Activated CD8-positive, alpha-beta T cell treated with anti-CD3 and anti-CD28 coated beads for 36 hours (primary cell): ENCODE measurements at regions not wholly inside any gene's neighbourhood (a gene's known extent, or its start where the extent isn't known, plus 50 kb on each side); places are given as distances from the start of the nearest gene placed in this dataset.

Source experiments
- ATAC-seq: fragments of 200-7000 bp; cut with Tn5 transposase; one replicate; pipeline ENCODE4 v1.10.0; 2021; ENCODE audit warnings: mild to moderate bottlenecking, moderate library complexity
- CTCF ChIA-PET: fragments of 350-600 bp; sonication (Branson Sonifier 250); formaldehyde crosslinking; loops from one replicate; lab custom pipeline; 2021; ENCODE audit warnings: antibody characterized with exemption; lab: Charles Lee
- POLR2A ChIA-PET: fragments of 350-600 bp; sonication (Branson Sonifier 250); formaldehyde crosslinking; loops from one replicate; lab custom pipeline; 2021; ENCODE audit warnings: antibody characterized with exemption; lab: Charles Lee
- DNase-seq: peaks from one replicate; pipeline ENCODE4 v3.0.0-alpha.2; 2020
- H3K27ac Mint-ChIP-seq: one replicate; pipeline ENCODE4 v1.8.0; 2021; ENCODE audit warnings: mild to moderate bottlenecking, mixed read lengths
- H3K27me3 Mint-ChIP-seq: one replicate; pipeline ENCODE4 v1.8.0; 2021; ENCODE audit warnings: mixed read lengths
- H3K36me3 Mint-ChIP-seq: one replicate; pipeline ENCODE4 v1.8.0; 2021; ENCODE audit warnings: low read depth, mixed read lengths
- H3K4me1 Mint-ChIP-seq: one replicate; pipeline ENCODE4 v1.8.0; 2021; ENCODE audit warnings: low read depth, mixed read lengths
- H3K4me3 Mint-ChIP-seq: one replicate; pipeline ENCODE4 v1.8.0; 2021; ENCODE audit warnings: mild to moderate bottlenecking, moderate library complexity, mixed read lengths
- H3K9me3 Mint-ChIP-seq: one replicate; pipeline ENCODE4 v1.8.0; 2021; ENCODE audit warnings: mixed read lengths
- CTCF ChIP-seq: fragments of 200-600 bp; IDR thresholded peaks from one replicate; pipeline ENCODE4 v1.8.0; 2022; ENCODE audit warnings: antibody characterized with exemption, mild to moderate bottlenecking
- intact Hi-C: fragments of 100-400 bp; cut with micrococcal nuclease; formaldehyde crosslinking; loops from one replicate; pipeline ENCODE4 v1.10.0; 2022

- ChIA-PET POLR2A (no interaction called here), CTCF (no interaction called here)
- ATAC-seq = no peak
- H3K27ac Mint-ChIP-seq = no peak overlapping the region
- intact Hi-C loops = no loop called here
- peaks cover 15% of the 10 kb centered on the region for H3K36me3 Mint-ChIP-seq
- H3K4me3 Mint-ChIP-seq = no peak overlapping the region
- H3K4me1 Mint-ChIP-seq = peaks cover 7% of the 10 kb centered on the region
- TF ChIP-seq CTCF = no peak
- no peak for DNase-seq
- H3K9me3 Mint-ChIP-seq = peaks cover 17% of the 10 kb centered on the region
- no peaks in the 10 kb centered on the region for H3K27me3 Mint-ChIP-seq
Measured at GRCh38 chr2:144094408-144095151, 425.3 kb downstream of the ZEB2 start.

GRCh38 chr2:144091622-144092021 lies 428.3 kb downstream of the ZEB2 start:
- peaks cover 15% of the 10 kb centered on the region for H3K4me1 Mint-ChIP-seq
- peaks cover 32% of the 10 kb centered on the region for H3K36me3 Mint-ChIP-seq
- no peak for TF ChIP-seq CTCF
- peaks cover 21% of the 10 kb centered on the region for H3K9me3 Mint-ChIP-seq
- no peak for ATAC-seq
- intact Hi-C loops = no loop called here
- H3K27me3 Mint-ChIP-seq = no peaks in the 10 kb centered on the region
- H3K4me3 Mint-ChIP-seq = no peak overlapping the region
- H3K27ac Mint-ChIP-seq = no peak overlapping the region
- CTCF ChIA-PET = interaction anchor here (1.1 kb wide), 1 partner anchor 240 kb away, joined by 3 read pairs; no protein-coding TSS in a partner anchor
- POLR2A ChIA-PET = no interaction called here
- DNase-seq = no peak

- ChIA-PET CTCF (no interaction called here), POLR2A (no interaction called here)
- H3K27ac Mint-ChIP-seq = no peak overlapping the region
- H3K9me3 Mint-ChIP-seq = peaks cover 11% of the 10 kb centered on the region
- no peaks in the 10 kb centered on the region for H3K27me3 Mint-ChIP-seq
- DNase-seq = no peak
- H3K4me3 Mint-ChIP-seq = no peak overlapping the region
- peaks cover 19% of the 10 kb centered on the region for H3K4me1 Mint-ChIP-seq
- no peak for TF ChIP-seq CTCF
- H3K36me3 Mint-ChIP-seq = peaks cover 21% of the 10 kb centered on the region
- no peak for ATAC-seq
- intact Hi-C loops = no loop called here
Measured at GRCh38 chr2:144088863-144089262, 431.1 kb downstream of the ZEB2 start.

- Mint-ChIP-seq H3K27me3 (no peaks in the 10 kb centered on the region), H3K36me3 (peaks cover 22% of the 10 kb centered on the region), H3K27ac (peak overlapping the region; percentile 48), H3K4me1 (peaks cover 19% of the 10 kb centered on the region), H3K4me3 (no peak overlapping the region), H3K9me3 (peaks cover 8% of the 10 kb centered on the region)
- intact Hi-C loops = no loop called here
- POLR2A ChIA-PET = no interaction called here
- peak; percentile 61 for ATAC-seq
- DNase-seq = no peak
- TF ChIP-seq CTCF = no peak
- CTCF ChIA-PET = no interaction called here
Measured at GRCh38 chr2:144086965-144087364, 433.0 kb downstream of the ZEB2 start.

GRCh38 chr2:144085016-144085415 lies 434.9 kb downstream of the ZEB2 start:
- DNase-seq = no peak

More at GRCh38 chr2:144085016-144085415, 434.9 kb downstream of the ZEB2 start:
- Mint-ChIP-seq H3K27ac (no peak overlapping the region), H3K27me3 (no peaks in the 10 kb centered on the region), H3K36me3 (peaks cover 22% of the 10 kb centered on the region), H3K4me1 (peaks cover 20% of the 10 kb centered on the region), H3K4me3 (no peak overlapping the region), H3K9me3 (peaks cover 5% of the 10 kb centered on the region)
- intact Hi-C loops = no loop called here
- ChIA-PET CTCF (interaction anchor here (0.7 kb wide), 1 partner anchor 384 kb away, joined by 4 read pairs; no protein-coding TSS in a partner anchor), POLR2A (no interaction called here)
- ATAC-seq = no peak
- TF ChIP-seq CTCF = no peak
